Suprapubic skin (tissue), 3 donors: ENCODE measurements at regions not wholly inside any gene's neighbourhood (a gene's known extent, or its start where the extent isn't known, plus 50 kb on each side); places are given as distances from the start of the nearest gene placed in this dataset.

Source experiments
- CTCF ChIP-seq, 2 donors: fragments of 200-600 bp in 1 of 2; fragments of 450-650 bp in 1 of 2; sonication (generic) in 1 of 2; IDR thresholded peaks; one replicate each; pipeline ENCODE4 v1.5.1; 2016 to 2019; ENCODE audit warnings: antibody characterized with exemption in 2 of 2, mild to moderate bottlenecking in 1 of 2, moderate library complexity in 1 of 2
- POLR2AphosphoS5 ChIP-seq, 3 donors: sonication (generic); formaldehyde crosslinking; IDR thresholded peaks; one replicate each; pipeline ENCODE4 v1.6.1; 2017; ENCODE audit warnings: antibody characterized with exemption in 3 of 3

GRCh38 chr16:52078716-52079655, 468.0 kb downstream of the TOX3 start:
- TF ChIP-seq CTCF (IDR thresholded peaks at IDR 0.05) (no peak), POLR2AphosphoS5 (IDR thresholded peaks at IDR 0.05) (no peak)
